Erythroblast (primary cell): ENCODE measurements at regions not wholly inside any gene's neighbourhood (a gene's known extent, or its start where the extent isn't known, plus 50 kb on each side); places are given as distances from the start of the nearest gene placed in this dataset.

ENCODE experiments used
- GATA1 ChIP-seq: IDR thresholded peaks from 2 replicates; pipeline ENCODE4 v1.6.1; 2011; ENCODE audit warnings: low read depth, mild to moderate bottlenecking, control low read depth, low read length, moderate library complexity
- POLR2A ChIP-seq: IDR thresholded peaks from 2 replicates; pipeline ENCODE4 v1.6.1; 2011; ENCODE audit warnings: mild to moderate bottlenecking, low read length

GRCh38 chr22:27383896-27384295, 417.7 kb downstream of the MN1 start:
- TF ChIP-seq POLR2A (no peak), GATA1 (no peak)
